ENCODE measurements at regions not wholly inside any gene's neighbourhood (a gene's known extent, or its start where the extent isn't known, plus 50 kb on each side); places are given as distances from the start of the nearest gene placed in this dataset.
A peak's percentile ranks its signal among the peaks of the same experiment; 100 is the strongest.

GRCh38 chr11:45355706-45356041 lies 69.5 kb upstream of the SYT13 start (continued):
- TF ChIP-seq ZNF281 (CRISPR knock-in tag; IDR thresholded peaks at IDR 0.05) (no peak), PREB (CRISPR knock-in tag; IDR thresholded peaks at IDR 0.05; ENCODE audit: borderline replicate concordance) (no peak), AR (CRISPR knock-in tag; IDR thresholded peaks at IDR 0.05) (no peak), KAT7 (CRISPR knock-in tag; IDR thresholded peaks at IDR 0.05; ENCODE audit: borderline replicate concordance) (no peak)

- ChIA-PET POLR2A (no interaction called here), CTCF (interaction anchor here (1.0 to 3.2 kb wide), 4 partner anchors 15 to 416 kb away, joined by 4 to 14 read pairs (median 10); no protein-coding TSS in a partner anchor)
- TF ChIP-seq CREM (CRISPR knock-in tag; IDR thresholded peaks at IDR 0.05) (peak; percentile 93), NR2C2 (CRISPR knock-in tag; IDR thresholded peaks at IDR 0.05) (no peak), ETV6 (CRISPR knock-in tag; IDR thresholded peaks at IDR 0.05) (peak; percentile 69; the same call in 1 of the 2 replicates)
- Mint-ChIP-seq H3K9me3 (no peaks in the 10 kb centered on the region), H3K36me3 (no peaks in the 10 kb centered on the region), H3K4me3 (peak overlapping the region; percentile 71), H3K27ac (peak overlapping the region; percentile 59), H3K27me3 (ENCODE audit: low read depth) (peaks cover 9% of the 10 kb centered on the region; the same call in 1 of the 2 replicates), H3K4me1 (peaks cover 46% of the 10 kb centered on the region)
- peak; percentile 86 for DNase-seq (ENCODE audit: low spot score)
- ATAC-seq, result peak; percentile 92
These were observed 69.0 kb upstream of the SYT13 start for GRCh38 chr11:45354976-45355705.

GRCh38 chr11:45348729-45349128 lies 62.6 kb upstream of the SYT13 start:
- ATAC-seq (no peak), DNase-seq (ENCODE audit: low spot score) (no peak)
- Mint-ChIP-seq H3K27me3 (ENCODE audit: low read depth) (peaks cover 4% of the 10 kb centered on the region; the same call in 1 of the 2 replicates), H3K4me3 (no peak overlapping the region), H3K4me1 (peaks cover 55% of the 10 kb centered on the region), H3K36me3 (no peaks in the 10 kb centered on the region), H3K9me3 (no peaks in the 10 kb centered on the region), H3K27ac (no peak overlapping the region)
- ChIA-PET POLR2A (no interaction called here), CTCF (interaction anchor here (0.9 to 1.8 kb wide), 2 partner anchors 8 to 22 kb away, joined by 3 to 7 read pairs; no protein-coding TSS in a partner anchor)
- no peak for TF ChIP-seq ZNF512 (CRISPR knock-in tag; IDR thresholded peaks at IDR 0.05; ENCODE audit: borderline replicate concordance)
- TF ChIP-seq ZNF232 (CRISPR knock-in tag; IDR thresholded peaks at IDR 0.05), result no peak
- TF ChIP-seq NFYB (CRISPR knock-in tag; conservative IDR thresholded peaks at IDR 0.05; ENCODE audit: low read depth), result no peak
- TF ChIP-seq ZNF416 (CRISPR knock-in tag; IDR thresholded peaks at IDR 0.05), result no peak
- TF ChIP-seq SP1 (CRISPR knock-in tag; conservative IDR thresholded peaks at IDR 0.05), result no peak
- no peak for TF ChIP-seq ESRRA (CRISPR knock-in tag; IDR thresholded peaks at IDR 0.05; ENCODE audit: borderline replicate concordance)
- TF ChIP-seq TP53 (CRISPR knock-in tag; IDR thresholded peaks at IDR 0.05), result no peak
- no peak for TF ChIP-seq CREB1 (CRISPR knock-in tag; IDR thresholded peaks at IDR 0.05)
- TF ChIP-seq ATF2 (CRISPR knock-in tag; IDR thresholded peaks at IDR 0.05; ENCODE audit: borderline replicate concordance, low read depth), result no peak
- no peak for TF ChIP-seq ELF4 (CRISPR knock-in tag; IDR thresholded peaks at IDR 0.05; ENCODE audit: low read depth)
- no peak for TF ChIP-seq NFE2L1 (CRISPR knock-in tag; IDR thresholded peaks at IDR 0.05)
- no peak for TF ChIP-seq FOXP4 (CRISPR knock-in tag; IDR thresholded peaks at IDR 0.05)
- TF ChIP-seq JAZF1 (CRISPR knock-in tag; IDR thresholded peaks at IDR 0.05), result no peak
